ENCODE measurements at regions not wholly inside any gene's neighbourhood (a gene's known extent, or its start where the extent isn't known, plus 50 kb on each side); places are given as distances from the start of the nearest gene placed in this dataset.

DNA sequence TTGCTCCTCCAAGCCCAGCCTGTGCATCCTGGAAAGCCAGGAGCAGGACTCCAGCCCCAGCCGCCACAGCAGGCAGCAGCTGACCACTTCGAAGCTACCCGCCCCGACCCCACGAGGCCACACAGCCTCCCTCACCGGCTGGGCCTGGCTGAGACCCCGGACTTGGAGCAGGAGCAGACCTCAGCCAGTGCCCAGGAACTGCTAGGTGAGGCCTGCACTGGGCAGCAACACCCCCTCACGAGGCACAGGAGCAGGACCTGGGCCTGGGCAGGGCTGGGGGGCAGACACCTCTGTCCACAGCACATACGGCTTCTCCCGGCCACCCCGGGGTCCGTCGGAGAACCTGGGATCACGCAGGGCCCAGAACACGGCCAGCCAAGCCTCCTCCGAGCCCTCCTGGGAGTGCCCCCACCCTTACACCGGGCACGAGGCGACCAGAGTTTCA, 137.4 kb upstream of the C14orf180 start:
- Histone ChIP-seq H3F3A (replicated peaks; ENCODE audit: insufficient read depth) (no peaks in the 10 kb centered on the region), H3K4me3 (ENCODE audit: low read depth in 2 of 2, low read length in 1 of 2) (no peak overlapping the region), H2AFZ (ENCODE audit: low read depth) (no peak overlapping the region), H3K9ac (no peak overlapping the region), H4K20me1 (ENCODE audit: insufficient read depth) (no peaks in the 10 kb centered on the region), H3K9me2 (no peaks in the 10 kb centered on the region), H3K36me3 (replicated peaks in 1 of 2; ENCODE audit: control insufficient read depth in 1 of 2, insufficient read depth in 2 of 2, low read length in 1 of 2) (no peaks in the 10 kb centered on the region), H3K4me1 (ENCODE audit: control insufficient read depth in 1 of 2, insufficient read depth in 2 of 2, low read depth in 1 of 2, low read length in 1 of 2) (peaks cover 0 to 17% of the 10 kb centered on the region in 2 experiments; a peak in 1 of 4 replicates), H3K27me3 (ENCODE audit: insufficient read depth) (no peaks in the 10 kb centered on the region), H3K79me2 (ENCODE audit: insufficient read depth) (no peaks in the 10 kb centered on the region), H3K4me2 (no peak overlapping the region), H3K9me3 (no peaks in the 10 kb centered on the region), H3K27ac (ENCODE audit: low read depth in 2 of 2, low read length in 1 of 2) (no peak overlapping the region)
- ChIA-PET CTCF (interaction anchor here (1.0 kb wide), 1 partner anchor 72 kb away, joined by 3 read pairs; no protein-coding TSS in a partner anchor), POLR2A (no interaction called here)
- TF ChIP-seq JUND (IDR thresholded peaks at IDR 0.05) = no peak
- TF ChIP-seq NRF1 (IDR thresholded peaks at IDR 0.05; ENCODE audit: low read depth, low read length) = no peak
- no peak for TF ChIP-seq TCF12 (IDR thresholded peaks at IDR 0.05)
- TF ChIP-seq, protein P1, sequence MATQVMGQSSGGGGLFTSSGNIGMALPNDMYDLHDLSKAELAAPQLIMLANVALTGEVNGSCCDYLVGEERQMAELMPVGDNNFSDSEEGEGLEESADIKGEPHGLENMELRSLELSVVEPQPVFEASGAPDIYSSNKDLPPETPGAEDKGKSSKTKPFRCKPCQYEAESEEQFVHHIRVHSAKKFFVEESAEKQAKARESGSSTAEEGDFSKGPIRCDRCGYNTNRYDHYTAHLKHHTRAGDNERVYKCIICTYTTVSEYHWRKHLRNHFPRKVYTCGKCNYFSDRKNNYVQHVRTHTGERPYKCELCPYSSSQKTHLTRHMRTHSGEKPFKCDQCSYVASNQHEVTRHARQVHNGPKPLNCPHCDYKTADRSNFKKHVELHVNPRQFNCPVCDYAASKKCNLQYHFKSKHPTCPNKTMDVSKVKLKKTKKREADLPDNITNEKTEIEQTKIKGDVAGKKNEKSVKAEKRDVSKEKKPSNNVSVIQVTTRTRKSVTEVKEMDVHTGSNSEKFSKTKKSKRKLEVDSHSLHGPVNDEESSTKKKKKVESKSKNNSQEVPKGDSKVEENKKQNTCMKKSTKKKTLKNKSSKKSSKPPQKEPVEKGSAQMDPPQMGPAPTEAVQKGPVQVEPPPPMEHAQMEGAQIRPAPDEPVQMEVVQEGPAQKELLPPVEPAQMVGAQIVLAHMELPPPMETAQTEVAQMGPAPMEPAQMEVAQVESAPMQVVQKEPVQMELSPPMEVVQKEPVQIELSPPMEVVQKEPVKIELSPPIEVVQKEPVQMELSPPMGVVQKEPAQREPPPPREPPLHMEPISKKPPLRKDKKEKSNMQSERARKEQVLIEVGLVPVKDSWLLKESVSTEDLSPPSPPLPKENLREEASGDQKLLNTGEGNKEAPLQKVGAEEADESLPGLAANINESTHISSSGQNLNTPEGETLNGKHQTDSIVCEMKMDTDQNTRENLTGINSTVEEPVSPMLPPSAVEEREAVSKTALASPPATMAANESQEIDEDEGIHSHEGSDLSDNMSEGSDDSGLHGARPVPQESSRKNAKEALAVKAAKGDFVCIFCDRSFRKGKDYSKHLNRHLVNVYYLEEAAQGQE (IDR thresholded peaks at IDR 0.05; ENCODE audit: low read depth, low read length) = no peak
- no peak for TF ChIP-seq RAD21 (IDR thresholded peaks at IDR 0.05; ENCODE audit: low read length)
- TF ChIP-seq, protein P2, sequence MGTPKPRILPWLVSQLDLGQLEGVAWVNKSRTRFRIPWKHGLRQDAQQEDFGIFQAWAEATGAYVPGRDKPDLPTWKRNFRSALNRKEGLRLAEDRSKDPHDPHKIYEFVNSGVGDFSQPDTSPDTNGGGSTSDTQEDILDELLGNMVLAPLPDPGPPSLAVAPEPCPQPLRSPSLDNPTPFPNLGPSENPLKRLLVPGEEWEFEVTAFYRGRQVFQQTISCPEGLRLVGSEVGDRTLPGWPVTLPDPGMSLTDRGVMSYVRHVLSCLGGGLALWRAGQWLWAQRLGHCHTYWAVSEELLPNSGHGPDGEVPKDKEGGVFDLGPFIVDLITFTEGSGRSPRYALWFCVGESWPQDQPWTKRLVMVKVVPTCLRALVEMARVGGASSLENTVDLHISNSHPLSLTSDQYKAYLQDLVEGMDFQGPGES (IDR thresholded peaks at IDR 0.05; ENCODE audit: low read depth, low read length) = no peak
- TF ChIP-seq NFIC (IDR thresholded peaks at IDR 0.05; ENCODE audit: borderline replicate concordance) = no peak
- TF ChIP-seq TEAD4 (IDR thresholded peaks at IDR 0.05; ENCODE audit: borderline replicate concordance, insufficient read depth) = no peak
- no peak for TF ChIP-seq CHD2 (IDR thresholded peaks at IDR 0.05; ENCODE audit: low read length, partially characterized antibody)
- TF ChIP-seq RFX5 (IDR thresholded peaks at IDR 0.05; ENCODE audit: low read length) = no peak
- TF ChIP-seq GATA2 (CRISPR knock-in tag; IDR thresholded peaks at IDR 0.05) = no peak
- no peak for TF ChIP-seq PBX3 (IDR thresholded peaks at IDR 0.05)
- TF ChIP-seq POLR2AphosphoS5 (IDR thresholded peaks at IDR 0.05; ENCODE audit: low read depth, low read length) = no peak
- WGBS (ENCODE audit: low lambda C conversion rate) = 64% methylated on average over 9 of the region's 19 CpGs
- peak; percentile 33 for DNase-seq

Data from SK-N-SH (cell line).